Bone marrow (tissue), 2 donors: ENCODE measurements at regions not wholly inside any gene's neighbourhood (a gene's known extent, or its start where the extent isn't known, plus 50 kb on each side); places are given as distances from the start of the nearest gene placed in this dataset.

Experiments
- DNase-seq, 2 donors: peaks; one replicate each; lab custom pipeline; 2025; lab: John Stamatoyannopoulos, UW

DNA sequence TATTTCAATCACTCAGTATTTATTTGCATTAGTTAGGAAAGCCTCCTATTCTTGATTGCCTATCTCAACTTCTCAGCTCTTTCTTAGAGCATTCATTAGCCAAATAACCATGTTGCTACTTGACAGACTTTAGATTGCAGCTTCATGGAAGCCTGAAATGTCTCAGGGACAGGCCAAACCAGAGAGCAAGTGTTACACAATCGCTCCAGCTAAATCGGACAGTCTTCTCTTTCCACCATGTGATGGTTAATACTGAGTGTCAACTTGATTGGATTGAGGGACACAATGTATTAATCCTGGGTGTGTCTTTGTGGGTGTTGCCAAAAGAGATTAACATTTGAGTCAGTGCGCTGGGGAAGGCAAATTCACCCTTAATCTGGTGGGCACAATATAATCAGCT, 106.5 kb upstream of the DRD2 start:
- DNase-seq = no peak

DNA sequence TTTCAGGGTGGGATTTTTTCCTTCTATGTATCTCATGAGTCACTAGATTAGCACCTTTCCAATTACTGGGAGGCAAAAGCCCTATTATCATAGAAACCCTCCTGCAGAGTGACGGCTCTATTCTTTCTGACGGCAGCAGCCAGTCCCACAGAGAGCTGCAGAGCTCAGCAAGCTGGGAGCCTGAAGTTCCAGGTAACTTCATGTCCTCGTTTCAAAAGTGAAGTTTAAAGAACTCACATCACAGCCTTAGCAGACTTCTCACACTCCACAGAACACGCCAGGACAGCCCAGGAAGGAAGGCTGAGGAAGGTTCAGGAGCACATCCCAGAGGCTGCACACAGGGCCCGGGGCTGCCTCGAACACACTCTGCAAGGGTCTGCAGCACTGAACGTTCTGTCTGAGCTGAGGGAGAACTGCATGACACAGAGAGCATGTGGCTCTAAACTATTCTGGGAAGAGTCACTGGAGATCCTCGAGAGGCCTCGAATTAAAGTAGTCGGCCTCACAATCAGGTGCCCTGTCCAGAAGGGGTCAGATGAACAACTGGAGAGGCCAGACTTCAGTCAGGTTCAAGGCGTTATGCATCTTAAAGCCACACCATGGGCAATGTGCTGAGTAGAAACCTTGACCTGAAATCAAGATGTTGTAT, 104.2 kb upstream of the DRD2 start:
- no peak for DNase-seq

DNA sequence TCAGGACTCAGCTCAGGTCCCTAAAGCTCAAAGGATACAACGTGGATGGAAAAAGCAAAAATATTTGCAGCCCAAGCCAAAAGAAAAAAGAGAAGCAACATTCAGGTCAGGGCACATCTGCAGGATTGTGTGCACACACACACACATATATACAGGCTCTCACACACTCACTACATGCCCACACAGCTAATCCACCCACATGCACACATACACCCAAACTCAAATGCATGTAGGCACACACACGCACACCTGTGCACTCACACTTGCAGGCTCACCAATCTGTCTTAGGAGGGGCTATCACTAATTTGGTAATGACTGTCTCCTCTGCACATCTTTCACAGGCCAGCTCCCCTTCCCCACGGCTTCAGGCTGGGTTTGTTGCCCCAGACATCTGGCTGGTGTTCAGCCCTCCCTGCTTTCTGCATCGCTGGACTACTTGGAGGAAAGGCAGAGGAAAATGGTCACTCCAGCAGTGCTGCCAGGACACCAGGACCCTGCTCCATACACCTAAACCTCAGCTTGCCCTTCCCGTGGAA, 103.6 kb upstream of the DRD2 start:
- DNase-seq = no peak

DNA sequence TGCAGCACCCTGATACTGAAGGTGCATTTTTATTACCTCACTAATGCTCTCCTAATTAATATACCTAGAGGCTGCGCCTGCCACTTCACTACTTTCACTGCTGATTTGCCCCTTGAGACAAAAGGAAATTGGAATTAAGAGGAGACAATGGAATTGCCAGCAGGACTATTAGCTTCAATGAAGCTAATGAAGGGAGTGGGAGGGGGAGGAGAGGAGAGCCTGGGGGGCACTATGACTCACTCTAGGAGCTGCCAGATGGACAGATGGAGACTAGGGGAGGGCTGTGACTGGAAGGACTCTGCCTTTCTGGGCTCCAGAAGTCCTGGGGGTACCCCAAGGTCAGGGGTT, 102.8 kb upstream of the DRD2 start:
- DNase-seq = no peak

DNA sequence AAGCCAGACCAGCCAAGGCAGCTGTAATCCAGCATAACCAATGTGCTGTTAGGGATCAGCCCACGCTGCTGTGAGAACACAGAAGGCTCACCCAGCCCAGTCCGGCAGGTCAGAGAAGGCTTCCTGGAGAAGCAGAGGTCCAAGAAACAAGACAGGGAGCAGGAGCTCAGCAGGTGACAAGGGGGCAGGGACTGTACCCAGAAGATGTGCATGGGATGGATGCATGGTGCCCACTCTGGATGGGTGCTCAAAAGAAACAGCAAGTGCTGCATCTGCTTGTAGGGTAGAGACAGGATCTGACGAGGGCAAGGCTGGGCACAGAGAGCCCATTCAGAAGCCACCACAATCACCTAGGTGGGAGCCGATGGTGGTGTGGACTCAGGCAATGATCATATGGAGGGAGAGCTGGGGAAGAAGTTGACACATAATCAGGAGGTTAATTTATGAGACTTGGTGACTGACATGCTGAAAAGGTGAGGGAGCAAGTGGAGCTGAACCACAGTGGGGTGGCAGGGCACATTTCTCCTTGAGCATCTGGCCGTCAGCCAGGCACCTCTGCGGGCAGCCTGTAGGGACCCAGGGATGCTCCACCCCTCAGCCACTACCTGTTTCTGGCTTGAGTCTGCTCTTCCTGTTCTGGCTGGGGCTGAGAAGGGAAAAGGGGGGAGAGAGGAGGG, 102.3 kb upstream of the DRD2 start:
- DNase-seq = no peak

DNA sequence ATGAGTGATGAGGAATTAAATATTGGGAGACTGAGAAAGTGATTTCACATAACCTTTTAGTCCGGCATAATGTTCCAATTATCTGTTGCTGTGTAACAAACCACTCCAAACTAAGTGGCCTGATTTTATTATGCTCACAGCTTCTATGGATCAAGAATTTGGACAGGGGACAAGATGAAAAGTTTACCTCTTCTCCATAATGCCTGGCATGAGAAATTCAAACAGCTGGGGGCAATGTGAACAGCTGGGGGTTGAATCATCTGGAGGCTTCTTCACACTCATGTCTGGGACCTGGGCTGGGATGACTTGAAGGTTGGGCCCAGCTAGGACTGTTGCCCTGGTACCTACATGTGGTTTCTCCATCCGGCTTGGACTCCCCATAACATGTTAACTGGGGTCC, 99.4 kb upstream of the DRD2 start:
- no peak for DNase-seq

DNA sequence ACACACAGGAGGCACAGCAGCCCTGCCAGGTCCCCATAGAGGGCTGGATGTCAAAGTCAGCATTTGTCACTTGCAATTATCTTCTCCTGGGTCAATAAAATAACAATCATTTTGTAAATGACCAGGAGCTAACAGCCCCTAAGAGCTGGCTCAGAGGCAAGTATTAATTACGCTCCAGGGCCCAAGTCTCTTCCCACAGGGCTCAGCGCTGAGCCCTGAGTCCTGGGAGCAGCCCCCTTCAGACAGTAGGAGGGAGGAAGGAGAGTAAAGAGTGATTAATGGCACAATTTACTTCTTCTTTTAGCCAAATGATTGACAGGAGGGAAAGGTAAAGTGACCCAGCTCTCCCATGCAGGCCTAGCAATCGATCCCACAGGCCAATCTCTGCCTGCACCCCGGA, 99.0 kb upstream of the DRD2 start:
- no peak for DNase-seq

DNA sequence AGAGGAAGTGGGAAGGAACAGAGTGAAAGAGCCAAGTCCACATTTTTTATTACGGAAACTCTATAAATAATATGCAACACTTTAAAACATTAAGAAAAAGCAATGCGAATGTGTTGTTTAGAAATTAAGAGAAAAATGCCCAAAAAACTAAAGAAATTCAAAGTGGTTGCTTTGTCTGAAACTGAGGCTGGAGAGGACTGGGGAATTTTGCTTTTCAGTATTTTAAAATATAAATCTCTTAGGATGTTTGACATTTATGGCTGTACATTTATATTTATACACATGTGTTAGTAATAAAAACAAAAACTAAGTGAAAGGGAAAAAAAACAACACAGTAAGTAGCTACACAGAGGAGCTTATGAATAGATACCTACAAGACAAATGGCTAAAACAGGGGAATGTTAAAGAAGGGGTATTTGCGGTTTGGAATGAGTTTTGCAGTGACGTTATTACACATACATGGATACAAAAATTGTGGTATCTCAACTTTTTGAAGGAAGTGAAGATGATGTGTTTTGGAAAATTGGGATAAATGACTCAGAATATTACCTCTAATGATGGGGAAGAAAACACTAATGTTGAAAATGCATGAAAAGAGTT, 97.0 kb upstream of the DRD2 start:
- no peak for DNase-seq

DNA sequence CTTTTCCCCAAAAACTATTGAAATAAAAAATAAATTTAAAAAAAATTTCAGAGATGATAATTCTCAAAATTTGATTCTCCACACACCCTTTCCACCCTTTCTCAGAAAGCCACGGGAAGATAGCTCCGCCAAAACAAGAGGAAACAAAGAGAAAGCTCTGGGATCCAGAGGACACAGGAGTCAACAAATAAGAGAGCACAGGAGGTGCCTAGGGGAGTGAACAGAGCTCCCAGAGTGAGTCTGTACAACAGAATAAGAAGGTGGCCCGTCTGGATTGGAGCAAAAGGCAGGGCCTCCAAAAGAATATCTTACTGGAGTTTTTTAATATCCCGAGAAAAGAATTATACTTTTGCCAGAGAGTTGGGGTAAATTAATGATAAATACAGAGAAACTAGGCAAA, 96.3 kb upstream of the DRD2 start:
- DNase-seq = no peak

DNA sequence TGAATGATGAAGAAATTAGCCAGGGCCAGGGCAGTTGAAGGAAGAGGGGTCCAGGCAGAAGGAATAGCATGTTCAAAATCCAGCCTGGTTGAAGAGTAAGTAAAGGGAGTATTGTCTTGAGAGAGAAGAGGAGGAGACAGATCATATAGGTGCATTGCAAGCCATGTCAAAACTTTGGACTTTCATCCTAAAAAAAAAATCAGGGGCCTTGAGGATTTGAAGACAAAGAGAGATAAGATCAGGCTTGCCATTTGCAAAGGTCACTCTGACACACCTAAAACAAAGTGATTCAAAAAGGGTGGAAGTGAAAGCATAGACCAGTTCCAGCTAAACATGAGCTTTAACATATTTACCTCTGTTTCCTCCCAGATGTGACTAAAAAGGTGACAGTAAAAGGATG, 95.7 kb upstream of the DRD2 start:
- DNase-seq = no peak

DNA sequence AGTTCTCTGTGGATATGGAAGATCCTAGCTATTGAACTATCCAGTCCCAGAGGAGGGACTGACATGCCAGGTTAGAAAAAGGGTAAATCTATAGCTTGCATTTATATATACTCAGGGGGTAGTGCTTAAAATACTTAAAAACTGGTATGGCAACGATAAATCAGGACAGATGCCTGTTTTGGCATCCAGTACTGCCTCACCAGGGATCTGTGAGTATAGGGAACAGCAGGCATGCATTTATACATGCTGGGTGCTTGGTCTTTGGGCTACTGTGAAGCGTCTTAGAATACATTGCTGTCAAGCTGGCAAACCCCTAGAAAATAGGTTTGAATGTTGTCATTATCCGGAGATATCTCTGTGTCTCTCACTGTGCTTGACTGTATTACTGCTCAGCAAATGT, 94.2 kb upstream of the DRD2 start:
- DNase-seq = no peak

DNA sequence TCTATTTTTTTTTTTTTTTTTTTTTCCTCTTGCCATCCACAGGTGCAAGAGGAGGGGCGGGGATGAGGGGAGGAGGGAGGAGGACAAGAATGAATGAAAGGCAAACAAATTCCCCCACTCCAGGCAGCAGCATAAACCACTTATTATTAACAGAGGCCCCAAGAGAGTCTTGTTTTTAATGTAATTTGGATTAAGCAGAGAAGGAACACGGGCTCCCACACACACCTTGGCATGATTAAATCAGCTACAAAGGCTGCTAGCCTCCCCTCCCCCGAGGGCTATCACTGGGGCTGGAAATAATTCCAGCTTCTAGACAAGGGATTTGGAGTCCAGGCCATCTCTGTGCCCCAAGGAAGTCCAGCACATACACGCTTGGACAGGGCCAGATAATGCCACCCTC, 93.4 kb upstream of the DRD2 start:
- no peak for DNase-seq

DNA sequence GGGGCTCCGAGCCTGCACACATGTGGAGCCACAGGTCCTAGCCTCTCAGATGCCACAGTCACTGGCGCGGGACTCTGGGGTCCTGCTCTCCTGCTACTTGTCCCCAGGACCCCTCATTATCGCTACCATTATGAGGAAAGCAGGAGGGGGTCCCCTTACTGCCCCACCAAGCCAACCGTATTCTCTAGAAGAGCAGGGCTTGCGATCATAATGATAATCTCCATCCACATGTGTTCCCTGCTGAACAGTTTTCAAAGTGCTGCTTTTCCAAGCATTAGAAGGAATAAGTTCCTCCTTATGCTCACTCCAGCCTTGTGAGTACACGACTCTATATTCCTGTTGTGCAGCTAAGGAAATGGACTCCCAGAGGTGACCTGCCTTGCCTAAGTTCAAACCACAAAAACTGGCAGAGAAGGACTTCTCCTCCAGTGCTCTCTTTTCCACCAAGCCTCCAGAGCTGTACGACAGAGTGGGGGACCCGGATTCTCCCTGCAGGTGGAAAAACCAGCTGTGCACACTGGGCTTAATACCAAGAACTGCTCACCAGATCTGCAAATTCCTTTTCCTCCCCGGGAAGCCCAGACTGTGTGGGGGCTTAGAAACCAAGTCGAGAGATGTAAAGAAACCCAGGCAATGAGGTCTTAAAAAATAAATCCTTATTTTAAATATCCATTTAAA, 92.8 kb upstream of the DRD2 start:
- DNase-seq = no peak

DNA sequence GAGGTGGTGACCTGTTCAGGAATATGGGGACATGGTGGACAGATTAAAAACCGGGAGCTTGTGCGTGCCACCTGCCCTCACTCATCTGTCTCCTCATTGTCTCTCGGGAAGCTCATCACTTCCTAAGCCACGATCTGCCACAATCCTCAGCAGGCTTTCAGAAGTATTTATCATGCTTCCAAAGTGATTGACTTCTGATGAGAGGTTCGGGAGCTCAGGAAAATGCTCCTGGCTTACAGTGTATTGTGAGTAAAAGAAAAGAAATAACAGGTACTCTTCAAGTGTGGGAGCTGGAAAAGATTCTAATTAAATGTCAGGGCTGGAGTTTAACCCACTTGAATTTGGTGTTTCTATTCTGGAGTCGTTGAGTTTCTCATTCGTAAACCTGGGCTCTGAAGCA, 91.9 kb upstream of the DRD2 start:
- DNase-seq = no peak

DNA sequence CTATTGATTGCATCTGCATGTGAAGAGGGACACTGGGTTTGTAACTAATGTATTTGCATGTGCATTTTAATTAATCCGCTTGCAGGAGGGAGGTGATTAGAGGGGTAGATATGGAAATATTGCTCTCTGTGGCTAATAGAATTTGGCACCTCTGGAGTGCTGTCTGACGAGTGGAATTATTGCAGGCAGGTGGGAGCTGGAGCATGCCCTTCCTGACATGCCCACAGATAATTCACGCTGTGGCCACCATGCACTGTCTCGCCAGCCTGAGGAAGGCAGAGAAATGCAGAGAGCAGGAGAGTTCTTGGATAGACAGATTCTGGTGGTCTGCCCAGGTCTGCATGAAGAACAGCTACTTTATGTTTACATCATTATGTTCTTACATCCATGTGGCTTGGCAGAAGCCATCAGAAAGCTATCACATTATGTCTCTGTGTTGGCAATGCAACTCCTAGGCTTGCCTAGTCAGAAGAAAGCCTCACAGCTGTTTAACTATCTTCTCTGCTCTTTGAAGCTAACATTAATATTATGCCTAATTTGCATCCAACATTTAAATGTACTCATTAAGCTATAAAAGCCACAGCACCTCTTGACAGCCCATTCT, 89.4 kb upstream of the DRD2 start:
- no peak for DNase-seq

DNA sequence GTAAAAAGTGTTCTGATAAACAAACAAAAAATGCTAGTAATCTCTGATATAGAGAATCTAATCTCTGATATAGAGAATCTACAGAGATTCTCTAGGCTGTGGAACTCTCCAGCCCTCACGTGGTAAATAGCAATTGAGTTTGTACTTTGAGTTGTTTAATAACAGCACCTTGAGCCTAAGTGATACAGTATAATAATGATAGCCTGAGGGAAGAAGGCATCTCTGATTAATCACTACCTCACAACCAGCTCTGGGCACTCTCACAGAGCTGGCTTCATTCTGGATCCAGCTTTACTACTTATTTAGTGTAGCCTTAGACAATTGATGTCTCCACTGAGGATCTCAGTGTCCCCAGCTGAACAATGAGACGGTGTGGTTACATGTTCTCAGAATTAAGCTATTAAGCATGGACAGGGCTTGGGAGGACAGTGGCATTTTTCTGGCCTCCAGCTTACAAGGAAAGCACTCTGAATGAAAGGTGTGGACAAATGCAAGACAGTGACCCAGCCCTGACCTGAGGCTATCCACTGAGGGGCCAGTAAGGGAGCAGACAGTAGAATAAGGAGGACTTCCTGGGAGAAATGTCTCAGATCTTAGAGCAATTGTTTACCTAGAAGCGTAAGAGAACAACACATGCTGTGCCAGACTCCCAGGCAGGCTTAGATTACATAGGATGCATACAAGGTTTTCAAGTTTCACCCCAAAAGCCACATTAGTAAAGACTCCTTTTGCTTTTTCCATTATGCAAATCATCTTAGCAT, 88.7 kb upstream of the DRD2 start:
- DNase-seq = no peak

DNA sequence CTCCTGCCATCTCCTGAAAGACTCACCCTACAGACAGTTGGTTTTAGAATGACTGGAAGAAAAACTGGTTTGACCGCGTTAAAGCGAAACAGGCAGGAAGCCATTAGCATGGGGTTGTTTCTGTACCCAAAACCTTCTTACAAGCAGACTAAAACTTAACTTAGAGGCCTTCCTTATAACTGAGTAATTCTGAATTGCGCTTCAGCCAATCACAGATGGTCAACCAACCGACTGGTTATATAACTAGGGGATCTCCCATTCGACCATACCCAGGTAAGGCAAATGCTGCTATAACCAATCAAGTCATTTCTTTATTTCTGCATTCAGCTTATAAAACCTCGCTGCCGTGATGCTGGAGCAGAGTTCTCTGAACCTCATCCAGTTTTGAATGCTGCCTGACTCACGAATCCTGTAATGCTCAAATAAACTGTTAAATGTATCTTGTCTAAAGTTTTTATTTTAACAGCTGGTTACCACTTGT, 87.8 kb upstream of the DRD2 start:
- no peak for DNase-seq

DNA sequence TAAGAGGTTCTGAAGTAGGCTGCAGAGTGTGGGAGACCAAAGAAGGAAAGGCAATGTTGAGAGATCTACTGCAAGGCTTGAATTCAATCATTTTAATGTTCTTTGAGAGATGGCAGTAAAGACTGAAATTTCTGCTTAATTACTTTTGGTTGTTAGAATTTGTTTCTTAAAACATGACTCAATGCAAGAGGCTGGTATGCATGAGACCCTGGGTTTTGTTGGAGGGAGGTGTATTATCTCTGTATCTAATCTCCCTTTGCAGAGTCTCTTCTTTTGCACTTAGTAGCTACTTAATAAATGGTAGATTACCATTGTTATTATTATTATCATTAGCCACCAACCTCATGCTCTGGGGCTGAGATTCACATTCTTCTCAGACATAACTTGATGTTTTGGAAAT, 87.4 kb upstream of the DRD2 start:
- no peak for DNase-seq

DNA sequence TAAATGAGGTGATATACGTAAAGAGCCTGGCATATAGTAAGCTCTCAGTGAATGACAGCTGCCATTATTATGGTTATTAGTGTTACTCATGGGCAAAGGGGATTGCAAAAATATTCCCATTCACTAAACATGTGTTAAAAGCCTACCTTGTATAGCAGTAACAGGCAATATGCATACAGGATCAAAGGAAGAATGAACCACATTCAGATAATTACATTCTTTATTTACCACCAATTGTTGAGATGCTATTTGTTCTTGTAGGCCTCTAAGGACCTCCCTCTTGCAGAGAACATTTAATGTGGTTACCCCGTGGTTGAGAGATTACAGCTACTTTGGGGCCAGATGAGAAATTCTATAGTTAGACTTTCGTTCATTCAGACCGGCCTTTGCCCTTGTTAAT, 82.7 kb upstream of the DRD2 start:
- no peak for DNase-seq

DNA sequence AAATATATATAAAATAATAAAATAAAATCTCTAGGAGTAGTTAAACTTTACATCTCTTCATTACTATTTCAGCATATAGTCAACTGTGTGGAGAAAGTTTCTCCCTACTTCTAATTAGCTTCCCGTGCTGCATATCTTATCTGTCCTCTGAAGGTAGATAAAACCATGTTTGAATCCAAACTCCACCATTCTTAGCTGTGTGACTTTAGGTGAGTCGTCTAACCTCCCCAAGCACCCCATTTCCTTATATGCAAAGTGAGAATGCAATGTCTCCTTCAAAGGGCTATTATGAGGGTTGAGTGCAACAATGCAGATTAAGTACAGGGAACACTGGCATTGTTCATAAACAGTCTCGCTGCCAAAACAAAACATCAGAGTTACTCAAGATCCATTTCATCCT, 80.8 kb upstream of the DRD2 start:
- DNase-seq = no peak

DNA sequence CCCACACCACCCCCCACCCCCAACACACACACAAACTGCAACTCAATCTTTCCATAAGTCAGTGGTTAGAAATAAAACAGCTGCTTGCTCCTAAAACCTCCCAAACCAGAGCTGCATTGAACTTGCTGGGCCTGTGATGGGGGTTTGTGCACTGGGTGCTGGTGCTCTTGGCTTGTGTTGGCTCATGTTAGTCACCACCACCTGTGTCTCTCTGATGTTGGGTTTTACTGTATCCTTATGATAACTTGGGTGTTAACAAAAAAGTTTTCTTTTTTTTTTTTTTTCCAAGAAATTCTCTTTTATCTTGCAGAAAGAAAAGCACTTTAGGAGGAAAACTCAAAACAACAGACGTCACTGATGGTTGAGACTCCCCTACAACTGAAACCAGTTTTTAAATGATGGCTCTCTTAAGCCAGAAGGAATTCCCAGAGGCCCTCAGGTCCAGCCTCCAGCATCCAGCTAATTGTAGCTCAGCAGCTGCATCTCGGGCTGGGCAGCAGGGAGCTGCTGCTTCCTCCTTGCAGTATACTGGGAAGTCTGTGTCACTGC, 79.9 kb upstream of the DRD2 start:
- DNase-seq = no peak

DNA sequence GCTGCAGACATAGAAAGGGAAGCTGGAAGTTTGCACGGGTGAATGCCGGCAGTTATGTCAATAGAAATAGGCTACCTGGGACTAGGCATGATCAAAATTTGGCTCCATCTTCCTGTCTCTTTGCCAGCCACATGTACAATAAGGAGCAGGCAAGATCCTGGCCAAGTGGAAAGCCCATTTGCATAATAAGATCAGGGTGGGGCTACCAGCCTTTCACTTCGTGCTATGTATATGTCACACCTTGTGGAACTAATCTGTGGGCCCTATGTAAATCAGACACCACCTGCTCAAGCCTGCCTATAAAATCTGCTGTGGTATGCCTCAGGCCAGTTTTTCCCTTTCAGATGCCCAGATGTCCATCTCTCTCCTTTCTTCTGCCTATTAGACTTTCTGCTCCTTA, 79.3 kb upstream of the DRD2 start:
- no peak for DNase-seq
